ENCODE measurements at regions not wholly inside any gene's neighbourhood (a gene's known extent, or its start where the extent isn't known, plus 50 kb on each side); places are given as distances from the start of the nearest gene placed in this dataset.

- no peak overlapping the region for H3K4me2 ChIP-seq (ENCODE audit: low read length)
- H3K9ac ChIP-seq (ENCODE audit: low read length): no peak overlapping the region
- no peak overlapping the region for H3K27ac ChIP-seq (ENCODE audit: low read depth, low read length)
- no peak overlapping the region for H3K4me3 ChIP-seq (ENCODE audit: low read length)
- no peak overlapping the region for H4K5ac ChIP-seq (ENCODE audit: low read length)
- H3K23ac ChIP-seq (ENCODE audit: low read length): no peak overlapping the region
- DNase-seq: no peak
- H3K79me1 ChIP-seq (ENCODE audit: low read length): no peaks in the 10 kb centered on the region
- peaks cover 1% of the 10 kb centered on the region for H3K4me1 ChIP-seq (ENCODE audit: control insufficient read depth, low read depth, low read length)
- no peak overlapping the region for H4K8ac ChIP-seq (ENCODE audit: low read depth, low read length)
- H2BK5ac ChIP-seq (ENCODE audit: low read length): no peak overlapping the region
- H2BK15ac ChIP-seq (replicated peaks; ENCODE audit: low read depth): no peak overlapping the region
- WGBS (ENCODE audit: extremely low coverage, insufficient coverage, low lambda C conversion rate): no CpG with 5 or more reads among the region's 3 CpGs
- no peak overlapping the region for H2BK120ac ChIP-seq (ENCODE audit: low read depth, low read length)
- no peaks in the 10 kb centered on the region for H3K79me2 ChIP-seq (ENCODE audit: control insufficient read depth, insufficient read depth, low read length)
- H3K36me3 ChIP-seq (ENCODE audit: control insufficient read depth, insufficient read depth, low read length): no peaks in the 10 kb centered on the region
- H3K18ac ChIP-seq (ENCODE audit: low read length): no peak overlapping the region
- H3K27me3 ChIP-seq (ENCODE audit: insufficient read depth, low read length, poor library complexity): no peaks in the 10 kb centered on the region
- no peak overlapping the region for H2AK5ac ChIP-seq (ENCODE audit: low read length)
- H3K4ac ChIP-seq (ENCODE audit: low read depth, low read length): no peak overlapping the region
- H3K56ac ChIP-seq (ENCODE audit: low read length): no peak overlapping the region
Measured at GRCh38 chr7:22662556-22663356, 64.2 kb upstream of the IL6 start.

GRCh38 chr7:22662036-22662435 lies 65.0 kb upstream of the IL6 start:
- Histone ChIP-seq H4K8ac (ENCODE audit: low read depth, low read length) (no peak overlapping the region), H3K4ac (ENCODE audit: low read depth, low read length) (no peak overlapping the region), H2BK15ac (replicated peaks; ENCODE audit: low read depth) (no peak overlapping the region), H3K18ac (ENCODE audit: low read length) (no peak overlapping the region), H3K36me3 (ENCODE audit: control insufficient read depth, insufficient read depth, low read length) (no peaks in the 10 kb centered on the region), H3K4me3 (ENCODE audit: low read length) (no peak overlapping the region), H3K9ac (ENCODE audit: low read length) (no peak overlapping the region), H3K4me2 (ENCODE audit: low read length) (no peak overlapping the region), H3K79me1 (ENCODE audit: low read length) (no peaks in the 10 kb centered on the region), H3K56ac (ENCODE audit: low read length) (no peak overlapping the region), H3K27ac (ENCODE audit: low read depth, low read length) (no peak overlapping the region), H2AK5ac (ENCODE audit: low read length) (no peak overlapping the region), H3K4me1 (ENCODE audit: control insufficient read depth, low read depth, low read length) (no peaks in the 10 kb centered on the region), H2BK120ac (ENCODE audit: low read depth, low read length) (no peak overlapping the region), H2BK5ac (ENCODE audit: low read length) (no peak overlapping the region), H3K23ac (ENCODE audit: low read length) (no peak overlapping the region), H3K79me2 (ENCODE audit: control insufficient read depth, insufficient read depth, low read length) (no peaks in the 10 kb centered on the region), H3K27me3 (ENCODE audit: insufficient read depth, low read length, poor library complexity) (no peaks in the 10 kb centered on the region), H4K5ac (ENCODE audit: low read length) (no peak overlapping the region)
- no peak for DNase-seq

- no peaks in the 10 kb centered on the region for H3K4me1 ChIP-seq (ENCODE audit: control insufficient read depth, low read depth, low read length)
- no peaks in the 10 kb centered on the region for H3K27me3 ChIP-seq (ENCODE audit: insufficient read depth, low read length, poor library complexity)
- H3K56ac ChIP-seq (ENCODE audit: low read length): no peak overlapping the region
- no peak overlapping the region for H2AK5ac ChIP-seq (ENCODE audit: low read length)
- no peak overlapping the region for H2BK15ac ChIP-seq (replicated peaks; ENCODE audit: low read depth)
- H3K79me2 ChIP-seq (ENCODE audit: control insufficient read depth, insufficient read depth, low read length): no peaks in the 10 kb centered on the region
- peak; percentile 66 for DNase-seq
- no peak overlapping the region for H3K9ac ChIP-seq (ENCODE audit: low read length)
- H3K18ac ChIP-seq (ENCODE audit: low read length): no peak overlapping the region
- WGBS (ENCODE audit: extremely low coverage, insufficient coverage, low lambda C conversion rate): no CpG with 5 or more reads among the region's 3 CpGs
- H3K27ac ChIP-seq (ENCODE audit: low read depth, low read length): no peak overlapping the region
- H2BK120ac ChIP-seq (ENCODE audit: low read depth, low read length): no peak overlapping the region
- H3K4ac ChIP-seq (ENCODE audit: low read depth, low read length): no peak overlapping the region
- no peak overlapping the region for H4K8ac ChIP-seq (ENCODE audit: low read depth, low read length)
- no peak overlapping the region for H2BK5ac ChIP-seq (ENCODE audit: low read length)
- no peaks in the 10 kb centered on the region for H3K36me3 ChIP-seq (ENCODE audit: control insufficient read depth, insufficient read depth, low read length)
- no peak overlapping the region for H3K4me3 ChIP-seq (ENCODE audit: low read length)
- H3K79me1 ChIP-seq (ENCODE audit: low read length): no peaks in the 10 kb centered on the region
- H3K4me2 ChIP-seq (ENCODE audit: low read length): no peak overlapping the region
- no peak overlapping the region for H3K23ac ChIP-seq (ENCODE audit: low read length)
- H4K5ac ChIP-seq (ENCODE audit: low read length): no peak overlapping the region
Measured at GRCh38 chr7:22660732-22661131, 66.3 kb upstream of the IL6 start.

- H4K8ac ChIP-seq (ENCODE audit: low read depth, low read length): no peak overlapping the region
- H3K4me1 ChIP-seq (ENCODE audit: control insufficient read depth, low read depth, low read length): no peaks in the 10 kb centered on the region
- H2BK15ac ChIP-seq (replicated peaks; ENCODE audit: low read depth): no peak overlapping the region
- no peak overlapping the region for H2AK5ac ChIP-seq (ENCODE audit: low read length)
- no peak overlapping the region for H3K4ac ChIP-seq (ENCODE audit: low read depth, low read length)
- no peak overlapping the region for H3K9ac ChIP-seq (ENCODE audit: low read length)
- H3K18ac ChIP-seq (ENCODE audit: low read length): no peak overlapping the region
- no peak overlapping the region for H3K56ac ChIP-seq (ENCODE audit: low read length)
- no peak overlapping the region for H3K23ac ChIP-seq (ENCODE audit: low read length)
- no CpG with 5 or more reads among the region's 1 CpG for WGBS (ENCODE audit: extremely low coverage, insufficient coverage, low lambda C conversion rate)
- no peak overlapping the region for H2BK5ac ChIP-seq (ENCODE audit: low read length)
- H3K27ac ChIP-seq (ENCODE audit: low read depth, low read length): no peak overlapping the region
- no peak overlapping the region for H4K5ac ChIP-seq (ENCODE audit: low read length)
- H3K27me3 ChIP-seq (ENCODE audit: insufficient read depth, low read length, poor library complexity): no peaks in the 10 kb centered on the region
- no peak overlapping the region for H3K4me2 ChIP-seq (ENCODE audit: low read length)
- no peak overlapping the region for H3K4me3 ChIP-seq (ENCODE audit: low read length)
- no peaks in the 10 kb centered on the region for H3K36me3 ChIP-seq (ENCODE audit: control insufficient read depth, insufficient read depth, low read length)
- H3K79me2 ChIP-seq (ENCODE audit: control insufficient read depth, insufficient read depth, low read length): no peaks in the 10 kb centered on the region
- H2BK120ac ChIP-seq (ENCODE audit: low read depth, low read length): no peak overlapping the region
- no peaks in the 10 kb centered on the region for H3K79me1 ChIP-seq (ENCODE audit: low read length)
- no peak for DNase-seq
Measured at GRCh38 chr7:22660293-22660692, 66.7 kb upstream of the IL6 start.

- Histone ChIP-seq H3K4me3 (ENCODE audit: low read length) (no peak overlapping the region), H2BK15ac (replicated peaks; ENCODE audit: low read depth) (no peak overlapping the region), H3K79me2 (ENCODE audit: control insufficient read depth, insufficient read depth, low read length) (no peaks in the 10 kb centered on the region), H3K56ac (ENCODE audit: low read length) (no peak overlapping the region), H3K18ac (ENCODE audit: low read length) (no peak overlapping the region), H3K36me3 (ENCODE audit: control insufficient read depth, insufficient read depth, low read length) (no peaks in the 10 kb centered on the region), H3K4ac (ENCODE audit: low read depth, low read length) (no peak overlapping the region), H3K4me2 (ENCODE audit: low read length) (no peak overlapping the region), H4K5ac (ENCODE audit: low read length) (no peak overlapping the region), H3K27me3 (ENCODE audit: insufficient read depth, low read length, poor library complexity) (no peaks in the 10 kb centered on the region), H2BK5ac (ENCODE audit: low read length) (no peak overlapping the region), H3K27ac (ENCODE audit: low read depth, low read length) (no peak overlapping the region), H2BK120ac (ENCODE audit: low read depth, low read length) (no peak overlapping the region), H2AK5ac (ENCODE audit: low read length) (peak overlapping the region; percentile 55), H3K4me1 (ENCODE audit: control insufficient read depth, low read depth, low read length) (no peaks in the 10 kb centered on the region), H3K79me1 (ENCODE audit: low read length) (no peaks in the 10 kb centered on the region), H4K8ac (ENCODE audit: low read depth, low read length) (no peak overlapping the region), H3K23ac (ENCODE audit: low read length) (no peak overlapping the region), H3K9ac (ENCODE audit: low read length) (no peak overlapping the region)
- DNase-seq: no peak
- WGBS (ENCODE audit: extremely low coverage, insufficient coverage, low lambda C conversion rate): no CpG with 5 or more reads among the region's 6 CpGs
Measured at GRCh38 chr7:22659741-22660140, 67.3 kb upstream of the IL6 start.

GRCh38 chr7:22658031-22658430 lies 69.0 kb upstream of the IL6 start:
- no peak overlapping the region for H2BK120ac ChIP-seq (ENCODE audit: low read depth, low read length)
- H4K8ac ChIP-seq (ENCODE audit: low read depth, low read length): no peak overlapping the region
- no peaks in the 10 kb centered on the region for H3K79me2 ChIP-seq (ENCODE audit: control insufficient read depth, insufficient read depth, low read length)
- H3K23ac ChIP-seq (ENCODE audit: low read length): no peak overlapping the region
- H3K27me3 ChIP-seq (ENCODE audit: insufficient read depth, low read length, poor library complexity): no peaks in the 10 kb centered on the region
- H2AK5ac ChIP-seq (ENCODE audit: low read length): no peak overlapping the region
- H3K36me3 ChIP-seq (ENCODE audit: control insufficient read depth, insufficient read depth, low read length): no peaks in the 10 kb centered on the region
- H3K4me2 ChIP-seq (ENCODE audit: low read length): no peak overlapping the region
- H3K4me1 ChIP-seq (ENCODE audit: control insufficient read depth, low read depth, low read length): no peaks in the 10 kb centered on the region
- no peak overlapping the region for H3K56ac ChIP-seq (ENCODE audit: low read length)
- no peak for DNase-seq
- H3K18ac ChIP-seq (ENCODE audit: low read length): peak overlapping the region; percentile 61
- H2BK5ac ChIP-seq (ENCODE audit: low read length): no peak overlapping the region
- H4K5ac ChIP-seq (ENCODE audit: low read length): no peak overlapping the region
- no peak overlapping the region for H2BK15ac ChIP-seq (replicated peaks; ENCODE audit: low read depth)
- no peak overlapping the region for H3K9ac ChIP-seq (ENCODE audit: low read length)
- WGBS (ENCODE audit: extremely low coverage, insufficient coverage, low lambda C conversion rate): no CpG with 5 or more reads among the region's 3 CpGs
- H3K4ac ChIP-seq (ENCODE audit: low read depth, low read length): no peak overlapping the region
- no peak overlapping the region for H3K27ac ChIP-seq (ENCODE audit: low read depth, low read length)
- no peaks in the 10 kb centered on the region for H3K79me1 ChIP-seq (ENCODE audit: low read length)
- no peak overlapping the region for H3K4me3 ChIP-seq (ENCODE audit: low read length)
